HG03108 (cell line): ENCODE measurements at regions not wholly inside any gene's neighbourhood (a gene's known extent, or its start where the extent isn't known, plus 50 kb on each side); places are given as distances from the start of the nearest gene placed in this dataset.
A peak's percentile ranks its signal among the peaks of the same experiment; 100 is the strongest.
"Not testable (repeated sequence)": the region's sequence is repeated elsewhere in the genome, so short reads cannot be mapped to it uniquely, and the experiment has no call there.

ENCODE experiments used
- ATAC-seq: cut with Tn5 transposase; IDR thresholded peaks from one replicate; pipeline ENCODE4 v1.9.1; 2021; ENCODE audit warnings: moderate library complexity; ENCODE audit not compliant: unreplicated experiment

- no peak for ATAC-seq
Observed at GRCh38 chr15:66635006-66635405, 67.0 kb upstream of the SMAD6 start.

GRCh38 chr15:66635817-66636216, 66.2 kb upstream of the SMAD6 start:
- no peak for ATAC-seq

DNA sequence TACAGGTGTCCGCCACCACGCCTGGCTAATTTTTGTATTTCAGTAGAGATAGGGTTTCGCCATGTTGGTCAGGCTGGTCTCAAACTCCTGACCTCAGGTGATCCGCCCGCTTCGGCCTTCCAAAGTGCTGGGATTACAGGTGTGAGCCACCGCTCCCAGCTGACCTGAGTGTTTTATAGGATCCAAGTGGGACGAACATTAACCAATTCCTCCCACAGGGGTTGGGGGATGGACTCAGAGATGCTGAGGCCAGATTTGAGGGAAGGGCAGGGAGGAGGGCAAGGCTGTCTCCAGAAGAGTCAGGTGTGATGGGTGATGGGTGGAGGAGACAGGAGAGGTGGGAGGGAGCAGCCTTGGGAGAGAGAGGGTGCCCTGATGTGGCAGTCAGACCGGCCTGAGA, 65.0 kb upstream of the SMAD6 start:
- ATAC-seq, result not testable (repeated sequence)

- ATAC-seq, result peak; percentile 54
Observed at GRCh38 chr15:66638377-66638776, 63.7 kb upstream of the SMAD6 start.

- ATAC-seq, result no peak
Observed at GRCh38 chr15:66641485-66642315, 60.3 kb upstream of the SMAD6 start.

DNA sequence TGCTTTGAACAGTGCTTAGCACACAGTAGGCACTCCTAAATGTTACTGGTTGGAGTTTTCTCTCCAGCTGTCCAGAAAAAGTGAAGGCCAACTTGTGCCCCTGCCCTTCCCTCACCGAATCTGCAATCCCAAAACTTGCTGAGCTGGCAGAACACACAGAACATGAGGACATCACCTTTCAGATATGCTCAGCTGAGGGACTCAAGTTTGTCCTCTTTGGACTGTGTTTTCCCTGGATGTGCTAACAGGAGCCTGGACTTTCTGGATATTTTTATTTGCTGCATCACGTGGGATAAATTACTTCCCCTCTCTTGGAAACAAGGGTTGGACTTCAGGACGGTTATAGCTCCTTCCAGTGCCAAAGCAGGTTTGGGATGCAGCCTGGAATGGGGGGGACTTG, 59.5 kb upstream of the SMAD6 start:
- ATAC-seq, result no peak

- no peak for ATAC-seq
Observed at GRCh38 chr15:66643033-66643432, 59.0 kb upstream of the SMAD6 start.

DNA sequence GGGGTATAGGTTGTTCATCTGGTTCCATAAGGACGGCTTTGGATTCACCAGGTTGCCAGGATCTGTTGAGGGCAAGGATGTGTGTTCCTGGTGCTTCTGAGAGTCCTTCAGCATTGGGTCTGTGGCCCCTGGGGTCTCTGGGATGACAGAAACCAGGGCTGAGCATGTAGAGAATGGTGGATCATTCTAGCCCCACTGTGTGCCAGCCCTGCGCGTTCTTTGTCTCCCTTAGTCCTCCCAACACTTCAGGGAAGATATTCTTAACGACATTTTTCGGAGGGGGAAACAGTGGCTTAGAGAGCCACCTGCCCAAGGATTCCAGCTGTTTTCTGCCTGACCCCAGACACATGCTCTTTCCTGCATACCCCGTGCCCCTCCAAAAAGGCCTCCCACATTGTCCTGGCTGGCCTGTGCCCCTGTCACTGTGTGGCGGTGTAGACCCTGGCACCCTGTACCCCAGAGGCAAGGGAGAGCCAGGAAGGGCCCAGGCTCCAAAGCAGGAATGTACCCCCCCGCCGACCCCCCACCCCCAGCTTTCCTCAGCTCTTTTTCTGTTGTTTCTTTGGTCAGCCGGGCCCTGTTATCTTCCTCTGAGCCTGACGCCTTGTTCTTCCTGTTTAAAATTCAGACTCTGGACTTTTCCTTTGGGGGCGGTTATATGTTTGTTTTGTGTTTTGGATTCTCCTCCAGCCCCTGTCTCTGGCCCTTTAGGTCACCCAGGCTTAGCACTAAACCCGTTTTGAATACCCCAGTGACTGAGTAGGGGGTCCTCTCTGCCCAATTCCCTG, 57.8 kb upstream of the SMAD6 start:
- no peak for ATAC-seq

DNA sequence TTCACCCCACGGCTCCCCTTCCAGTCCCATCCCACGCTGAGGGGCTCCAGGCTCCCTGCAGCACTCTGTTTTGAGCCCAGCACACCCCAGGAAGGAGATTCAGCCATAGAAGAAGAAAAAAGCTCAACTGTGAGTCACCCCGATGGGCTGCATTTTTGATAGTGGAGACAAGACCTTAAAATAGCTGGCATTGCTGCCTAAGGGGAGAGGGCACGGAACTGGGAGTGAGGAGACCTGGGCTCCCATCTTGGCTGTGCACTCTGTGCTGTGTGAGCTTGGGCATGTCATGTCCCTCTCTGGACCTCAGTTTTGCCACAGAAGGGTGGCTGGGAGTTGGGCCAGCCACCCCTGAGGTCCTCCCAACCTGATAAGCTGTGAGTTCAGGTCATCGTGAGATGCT, 57.2 kb upstream of the SMAD6 start:
- ATAC-seq, result no peak

- ATAC-seq, result no peak
Observed at GRCh38 chr15:66646308-66646707, 55.7 kb upstream of the SMAD6 start.

DNA sequence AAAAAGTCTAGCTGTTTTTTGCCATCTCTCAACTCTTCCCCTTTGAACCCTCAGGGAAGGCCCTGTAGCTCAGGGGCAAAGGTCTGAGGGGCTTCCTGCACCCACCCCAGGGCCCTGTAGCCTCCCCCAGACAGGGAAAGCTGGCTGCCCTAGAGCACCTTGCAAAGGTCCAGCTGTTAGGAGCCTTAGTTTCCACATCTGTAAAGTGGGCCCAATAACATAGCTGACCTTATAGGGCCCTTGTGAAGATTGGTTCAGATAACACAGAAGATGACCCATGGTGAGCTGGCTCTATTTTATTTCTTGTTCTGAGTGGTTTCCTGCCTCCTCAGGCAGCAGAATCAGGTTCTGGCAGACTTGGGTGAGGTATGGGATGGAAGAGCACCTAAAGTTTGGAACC, 55.2 kb upstream of the SMAD6 start:
- ATAC-seq, result no peak

GRCh38 chr15:66647358-66647757, 54.7 kb upstream of the SMAD6 start:
- no peak for ATAC-seq

GRCh38 chr15:66648588-66648987, 53.4 kb upstream of the SMAD6 start:
- ATAC-seq, result no peak

GRCh38 chr15:66649235-66649984, 52.6 kb upstream of the SMAD6 start:
- ATAC-seq, result no peak

- ATAC-seq, result no peak
Observed at GRCh38 chr15:66650433-66650832, 51.6 kb upstream of the SMAD6 start.

DNA sequence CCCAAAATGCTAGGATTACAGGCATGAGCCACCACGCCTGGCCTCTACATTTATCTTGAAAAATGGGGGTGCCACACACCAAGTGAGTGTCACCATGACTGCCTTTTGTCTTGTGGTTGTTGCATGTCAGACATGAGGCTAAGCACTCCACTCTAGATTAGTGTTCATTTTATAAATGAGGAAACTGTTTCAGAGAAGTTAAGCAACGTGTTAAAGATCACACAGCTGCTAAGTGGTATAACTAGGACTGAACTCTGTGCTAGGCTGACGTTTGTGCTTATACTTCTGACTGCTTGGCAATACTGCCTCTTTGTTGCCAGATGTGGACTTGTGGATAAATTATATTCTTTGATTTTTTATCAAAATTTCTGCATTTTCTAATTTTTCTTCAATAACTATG, 50.8 kb upstream of the SMAD6 start:
- no peak for ATAC-seq

DNA sequence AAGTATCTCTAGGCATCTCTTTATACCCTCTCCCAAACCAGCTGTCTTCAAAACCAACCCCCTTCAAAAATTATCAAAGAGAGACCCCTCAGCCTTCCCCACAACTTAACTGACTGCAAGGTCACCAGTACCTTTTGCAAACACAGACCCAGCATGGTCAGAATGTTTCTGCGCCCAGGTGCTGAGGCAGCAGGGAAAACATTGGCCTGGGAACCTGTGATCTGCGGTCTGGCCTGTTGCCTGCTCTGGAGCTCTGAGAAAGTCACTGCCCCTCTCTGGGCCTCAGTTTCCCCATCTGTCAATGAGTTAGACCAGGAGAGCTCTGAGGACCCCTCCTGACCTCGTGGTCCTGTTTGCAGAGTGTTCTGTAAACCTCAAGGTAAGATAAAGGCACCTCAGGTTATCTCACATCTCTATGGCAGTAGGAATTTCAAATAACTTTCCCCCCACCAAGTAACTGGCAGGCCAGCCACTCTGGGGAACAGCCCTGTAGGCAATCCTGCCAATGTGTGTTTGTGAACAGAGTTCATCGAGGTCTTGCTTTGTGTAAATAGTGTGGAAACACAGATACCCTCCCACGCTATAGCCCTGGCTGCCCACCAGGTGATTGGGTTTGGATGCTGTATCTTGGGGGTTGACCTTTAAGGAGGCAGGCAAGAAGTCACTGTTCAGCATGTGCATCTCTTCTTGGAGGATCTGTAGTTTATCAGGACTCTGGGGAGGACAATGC, 50.0 kb upstream of the SMAD6 start:
- no peak for ATAC-seq
